ENCODE measurements at regions not wholly inside any gene's neighbourhood (a gene's known extent, or its start where the extent isn't known, plus 50 kb on each side); places are given as distances from the start of the nearest gene placed in this dataset.

- TF ChIP-seq, protein P1, sequence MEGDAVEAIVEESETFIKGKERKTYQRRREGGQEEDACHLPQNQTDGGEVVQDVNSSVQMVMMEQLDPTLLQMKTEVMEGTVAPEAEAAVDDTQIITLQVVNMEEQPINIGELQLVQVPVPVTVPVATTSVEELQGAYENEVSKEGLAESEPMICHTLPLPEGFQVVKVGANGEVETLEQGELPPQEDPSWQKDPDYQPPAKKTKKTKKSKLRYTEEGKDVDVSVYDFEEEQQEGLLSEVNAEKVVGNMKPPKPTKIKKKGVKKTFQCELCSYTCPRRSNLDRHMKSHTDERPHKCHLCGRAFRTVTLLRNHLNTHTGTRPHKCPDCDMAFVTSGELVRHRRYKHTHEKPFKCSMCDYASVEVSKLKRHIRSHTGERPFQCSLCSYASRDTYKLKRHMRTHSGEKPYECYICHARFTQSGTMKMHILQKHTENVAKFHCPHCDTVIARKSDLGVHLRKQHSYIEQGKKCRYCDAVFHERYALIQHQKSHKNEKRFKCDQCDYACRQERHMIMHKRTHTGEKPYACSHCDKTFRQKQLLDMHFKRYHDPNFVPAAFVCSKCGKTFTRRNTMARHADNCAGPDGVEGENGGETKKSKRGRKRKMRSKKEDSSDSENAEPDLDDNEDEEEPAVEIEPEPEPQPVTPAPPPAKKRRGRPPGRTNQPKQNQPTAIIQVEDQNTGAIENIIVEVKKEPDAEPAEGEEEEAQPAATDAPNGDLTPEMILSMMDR (IDR thresholded peaks at IDR 0.05): no peak
- TF ChIP-seq POLR2A (IDR thresholded peaks at IDR 0.05) (no peak), POLR2AphosphoS5 (IDR thresholded peaks at IDR 0.05) (no peak)
These were observed 222.7 kb upstream of the MCHR2 start for GRCh38 chr6:100216760-100217159.
